Karpas-422 (cell line): ENCODE measurements at regions not wholly inside any gene's neighbourhood (a gene's known extent, or its start where the extent isn't known, plus 50 kb on each side); places are given as distances from the start of the nearest gene placed in this dataset.
"Not testable (repeated sequence)": the region's sequence is repeated elsewhere in the genome, so short reads cannot be mapped to it uniquely, and the experiment has no call there.

ENCODE experiments used
- DNase-seq: peaks from one replicate; pipeline ENCODE4 v3.0.0-alpha.2; 2015
- H2AFZ ChIP-seq: fragments of 200-600 bp; sonication (generic); 2 replicates; pipeline ENCODE4 v1.6.1; 2014; ENCODE audit warnings: antibody characterized with exemption, low read length, mixed read lengths
- H3K27ac ChIP-seq: fragments of 200-600 bp; sonication (generic); 2 replicates; pipeline ENCODE4 v1.5.1; 2014; ENCODE audit warnings: mild to moderate bottlenecking, low read length, moderate library complexity
- H3K27me3 ChIP-seq: fragments of 200-600 bp; sonication (generic); 2 replicates; pipeline ENCODE4 v1.6.1; 2014; ENCODE audit warnings: low read length, mixed read lengths
- H3K36me3 ChIP-seq: fragments of 200-600 bp; sonication (generic); 2 replicates; pipeline ENCODE4 v1.6.1; 2014; ENCODE audit warnings: low read length, mixed read lengths; ENCODE audit not compliant: insufficient read depth
- H3K4me1 ChIP-seq: fragments of 200-600 bp; sonication (generic); 2 replicates; pipeline ENCODE4 v1.6.1; 2014; ENCODE audit warnings: mild to moderate bottlenecking, low read length, mixed read lengths
- H3K4me2 ChIP-seq: fragments of 200-600 bp; sonication (generic); 2 replicates; pipeline ENCODE4 v1.6.1; 2014; ENCODE audit warnings: low read length, low read depth, mild to moderate bottlenecking; ENCODE audit not compliant: poor library complexity, severe bottlenecking
- H3K4me3 ChIP-seq: fragments of 200-600 bp; sonication (generic); 2 replicates; pipeline ENCODE4 v1.5.1; 2014; ENCODE audit warnings: mild to moderate bottlenecking, antibody characterized with exemption, low read length, mixed read lengths
- H3K79me2 ChIP-seq: fragments of 200-600 bp; sonication (generic); 2 replicates; pipeline ENCODE4 v1.6.1; 2014; ENCODE audit warnings: mild to moderate bottlenecking, low read length, mixed read lengths
- H3K9ac ChIP-seq: fragments of 200-600 bp; sonication (generic); 2 replicates; pipeline ENCODE4 v1.6.0; 2014; ENCODE audit warnings: low read length
- H3K9me2 ChIP-seq: fragments of 200-600 bp; sonication (generic), shearing (Covaris generic); replicated peaks from 2 replicates; pipeline ENCODE4 v1.6.0; 2014; ENCODE audit warnings: mild to moderate bottlenecking, low read length, moderate library complexity; ENCODE audit not compliant: insufficient read depth
- H3K9me3 ChIP-seq: fragments of 300-700, 200-600 bp; sonication (generic); 2 replicates; pipeline ENCODE4 v1.6.1; 2014; ENCODE audit warnings: low read length, mixed read lengths
- H4K20me1 ChIP-seq: fragments of 200-600 bp; sonication (generic); 2 replicates; pipeline ENCODE4 v1.6.1; 2014; ENCODE audit warnings: mild to moderate bottlenecking, antibody characterized with exemption, low read length, low read depth; ENCODE audit not compliant: insufficient read depth

DNA sequence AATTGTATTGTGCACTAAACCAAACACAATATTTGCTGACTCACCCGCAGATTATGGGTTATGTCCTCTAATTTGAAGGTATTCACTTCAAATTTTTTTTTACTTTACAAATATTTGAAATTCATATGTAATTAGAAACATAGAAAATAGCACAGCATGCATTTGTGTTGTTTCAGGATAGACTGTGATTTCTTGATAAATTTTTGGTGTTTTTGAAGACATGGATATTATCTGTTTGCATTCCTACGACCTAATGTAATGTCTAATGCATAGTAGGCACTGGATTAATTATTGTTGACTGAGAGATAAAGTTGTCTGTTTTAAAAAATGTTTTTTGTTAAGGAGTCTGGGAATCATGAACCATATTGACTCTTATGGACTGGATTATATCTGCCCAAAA is 850.2 kb downstream of the BRINP3 start:
- Histone ChIP-seq H4K20me1 (no peaks in the 10 kb centered on the region), H3K27me3 (no peaks in the 10 kb centered on the region), H2AFZ (no peak overlapping the region), H3K4me1 (no peaks in the 10 kb centered on the region), H3K9me2 (no peaks in the 10 kb centered on the region), H3K27ac (no peak overlapping the region), H3K36me3 (no peaks in the 10 kb centered on the region), H3K4me3 (no peak overlapping the region), H3K4me2 (no peak overlapping the region), H3K9ac (no peak overlapping the region), H3K79me2 (no peaks in the 10 kb centered on the region), H3K9me3 (peaks cover 16% of the 10 kb centered on the region)
- no peak for DNase-seq

DNA sequence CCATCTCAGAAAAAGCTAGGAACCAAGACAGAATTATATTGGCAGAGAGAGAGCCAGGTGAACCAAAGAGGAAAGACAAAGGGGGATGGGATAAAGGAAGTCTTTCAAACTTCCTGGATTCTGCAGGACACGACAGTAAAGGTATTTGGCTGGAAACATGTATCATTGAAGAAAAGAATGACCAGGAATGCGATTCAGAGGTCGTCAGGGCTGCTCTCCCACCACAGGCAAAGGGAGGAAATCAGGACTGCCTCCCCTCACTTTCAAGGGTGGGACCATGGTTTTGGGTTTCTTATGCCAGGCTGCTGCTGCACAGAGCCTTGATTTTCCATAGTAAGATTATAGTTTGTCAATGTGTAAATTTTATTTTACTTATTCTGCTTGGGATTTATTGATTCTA is 848.8 kb downstream of the BRINP3 start:
- H2AFZ ChIP-seq: no peak overlapping the region
- peaks cover 18% of the 10 kb centered on the region for H3K9me3 ChIP-seq

DNA sequence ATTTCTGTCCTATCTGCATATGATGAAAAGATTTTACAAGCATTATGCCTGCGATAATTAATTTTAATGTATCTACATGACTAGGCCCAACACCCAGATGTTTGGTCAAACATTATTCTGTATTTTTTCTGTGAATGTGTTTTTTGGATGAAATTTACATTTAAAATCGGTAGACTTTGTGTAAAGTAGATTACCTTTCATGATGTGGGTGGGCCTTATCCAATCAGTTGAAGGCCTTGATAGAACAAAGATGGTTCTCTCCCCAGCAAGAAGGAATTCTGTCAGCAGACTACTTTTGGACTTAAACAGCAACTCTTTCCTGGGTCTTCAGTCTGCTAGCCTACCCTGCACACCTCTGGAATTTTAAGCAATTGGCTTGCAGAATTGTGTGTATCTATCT is 844.0 kb downstream of the BRINP3 start:
- no peak overlapping the region for H3K4me3 ChIP-seq
- no peaks in the 10 kb centered on the region for H3K4me1 ChIP-seq
- no peaks in the 10 kb centered on the region for H3K9me2 ChIP-seq
- no peaks in the 10 kb centered on the region for H4K20me1 ChIP-seq
- no peak overlapping the region for H2AFZ ChIP-seq
- no peak overlapping the region for H3K27ac ChIP-seq
- no peaks in the 10 kb centered on the region for H3K79me2 ChIP-seq
- no peak overlapping the region for H3K4me2 ChIP-seq
- H3K9ac ChIP-seq: no peak overlapping the region
- DNase-seq: no peak
- H3K36me3 ChIP-seq: no peaks in the 10 kb centered on the region
- H3K27me3 ChIP-seq: no peaks in the 10 kb centered on the region
- H3K9me3 ChIP-seq: peaks cover 28% of the 10 kb centered on the region

More for the DNA sequence above, 848.8 kb downstream of the BRINP3 start:
- no peaks in the 10 kb centered on the region for H4K20me1 ChIP-seq
- no peak for DNase-seq
- H3K4me1 ChIP-seq: no peaks in the 10 kb centered on the region
- H3K27me3 ChIP-seq: no peaks in the 10 kb centered on the region
- no peaks in the 10 kb centered on the region for H3K9me2 ChIP-seq
- H3K4me3 ChIP-seq: no peak overlapping the region
- H3K79me2 ChIP-seq: no peaks in the 10 kb centered on the region
- no peak overlapping the region for H3K27ac ChIP-seq
- H3K36me3 ChIP-seq: no peaks in the 10 kb centered on the region
- no peak overlapping the region for H3K4me2 ChIP-seq
- H3K9ac ChIP-seq: no peak overlapping the region

DNA sequence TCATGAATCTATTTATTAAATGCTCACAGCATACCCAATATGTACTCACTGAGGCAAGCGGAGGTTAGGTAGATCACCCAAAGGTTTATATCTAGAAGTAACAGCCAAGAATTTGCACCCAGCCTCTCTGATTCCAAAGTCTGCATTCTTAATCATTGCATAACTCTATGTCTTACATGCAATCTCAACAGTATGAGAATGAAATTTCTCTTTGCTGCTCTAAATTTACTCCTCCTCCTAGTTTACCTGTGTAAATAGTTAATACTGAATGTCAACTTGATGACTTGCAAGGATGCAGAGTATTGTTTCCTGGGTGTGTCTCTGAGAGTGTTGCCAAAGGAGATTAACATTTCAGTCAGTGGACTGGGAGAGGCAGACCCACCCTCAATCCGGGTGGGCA is 840.6 kb downstream of the BRINP3 start:
- Histone ChIP-seq H3K9me3 (peaks cover 17% of the 10 kb centered on the region; the same call in 1 of the 2 replicates), H3K4me3 (no peak overlapping the region), H3K9ac (no peak overlapping the region), H3K36me3 (no peaks in the 10 kb centered on the region), H3K79me2 (no peaks in the 10 kb centered on the region), H3K9me2 (no peaks in the 10 kb centered on the region), H3K4me2 (no peak overlapping the region), H3K27me3 (no peaks in the 10 kb centered on the region), H3K4me1 (no peaks in the 10 kb centered on the region), H3K27ac (no peak overlapping the region), H2AFZ (no peak overlapping the region), H4K20me1 (no peaks in the 10 kb centered on the region)
- no peak for DNase-seq

DNA sequence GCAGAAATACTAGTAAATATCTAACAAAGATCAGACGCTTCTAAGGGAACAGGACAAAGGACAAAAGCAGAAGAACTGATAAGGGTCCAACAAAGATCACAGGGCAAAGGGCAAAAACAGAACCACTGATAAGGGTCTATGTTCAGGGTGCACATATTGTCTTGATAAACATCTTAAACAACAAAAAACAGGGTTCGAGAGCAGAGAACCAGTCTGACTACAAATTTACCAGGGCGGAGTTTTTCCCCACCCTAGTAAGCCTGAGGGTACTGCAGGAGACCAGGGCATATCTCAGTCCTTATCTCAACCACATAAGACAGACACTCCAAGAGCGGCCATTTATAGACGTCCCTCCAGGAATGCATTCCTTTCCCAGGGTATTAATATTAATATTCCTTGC is 833.5 kb downstream of the BRINP3 start:
- H4K20me1 ChIP-seq, H3K4me1 ChIP-seq, DNase-seq, H3K9me2 ChIP-seq, H3K27ac ChIP-seq, H3K27me3 ChIP-seq, H3K4me3 ChIP-seq, H3K79me2 ChIP-seq, H3K9ac ChIP-seq, H2AFZ ChIP-seq, H3K4me2 ChIP-seq, H3K36me3 ChIP-seq, H3K9me3 ChIP-seq: not testable (repeated sequence)

DNA sequence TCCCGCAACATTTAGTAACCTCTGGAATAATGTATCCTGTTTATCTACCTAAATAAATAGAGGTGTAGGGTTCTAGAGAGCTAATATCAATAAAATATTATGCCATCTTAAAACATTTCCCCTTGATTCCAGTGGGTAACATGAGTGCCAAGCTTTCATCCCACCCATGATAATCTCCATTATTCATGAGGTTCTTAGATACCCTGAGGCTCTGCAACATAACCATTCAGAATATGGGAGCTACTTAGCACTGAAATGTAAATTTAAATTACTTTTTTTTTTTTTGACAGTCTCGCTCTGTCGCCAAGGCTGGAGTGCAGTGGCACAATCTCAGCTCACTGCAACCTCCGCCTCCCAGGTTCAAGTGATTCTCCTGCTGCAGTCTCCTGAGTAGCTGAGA is 832.7 kb downstream of the BRINP3 start:
- no peak for DNase-seq
- Histone ChIP-seq H3K36me3 (no peaks in the 10 kb centered on the region), H3K9me3 (peaks cover 7% of the 10 kb centered on the region), H2AFZ (no peak overlapping the region), H3K9me2 (no peaks in the 10 kb centered on the region), H4K20me1 (no peaks in the 10 kb centered on the region), H3K9ac (no peak overlapping the region), H3K27me3 (no peaks in the 10 kb centered on the region), H3K4me2 (no peak overlapping the region), H3K27ac (no peak overlapping the region), H3K79me2 (no peaks in the 10 kb centered on the region), H3K4me1 (no peaks in the 10 kb centered on the region), H3K4me3 (no peak overlapping the region)

DNA sequence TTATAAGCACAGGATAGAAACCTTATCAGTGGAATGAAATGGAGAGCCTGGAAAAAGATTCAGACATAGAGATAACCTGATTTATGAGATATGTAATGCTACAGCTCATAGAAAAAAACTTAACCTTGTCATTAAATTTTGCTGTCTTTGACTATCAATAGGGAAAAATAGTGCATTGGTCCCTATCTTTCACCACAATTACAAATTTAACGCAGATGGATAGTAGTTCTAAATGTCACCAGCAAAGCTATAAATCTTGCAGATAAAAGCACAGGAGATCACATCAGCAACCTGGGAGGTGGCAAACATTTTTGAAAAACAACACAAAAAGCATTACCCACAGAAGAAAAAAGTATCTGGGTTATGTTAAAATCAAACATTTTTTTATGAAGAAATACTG is 831.6 kb downstream of the BRINP3 start:
- Histone ChIP-seq H3K36me3 (no peaks in the 10 kb centered on the region), H3K9me3 (peaks cover 7% of the 10 kb centered on the region), H3K4me3 (no peak overlapping the region), H2AFZ (no peak overlapping the region), H3K9me2 (no peaks in the 10 kb centered on the region), H3K27me3 (no peaks in the 10 kb centered on the region), H3K79me2 (no peaks in the 10 kb centered on the region), H3K4me1 (no peaks in the 10 kb centered on the region), H3K9ac (no peak overlapping the region), H3K27ac (no peak overlapping the region), H3K4me2 (no peak overlapping the region), H4K20me1 (no peaks in the 10 kb centered on the region)
- DNase-seq: no peak

DNA sequence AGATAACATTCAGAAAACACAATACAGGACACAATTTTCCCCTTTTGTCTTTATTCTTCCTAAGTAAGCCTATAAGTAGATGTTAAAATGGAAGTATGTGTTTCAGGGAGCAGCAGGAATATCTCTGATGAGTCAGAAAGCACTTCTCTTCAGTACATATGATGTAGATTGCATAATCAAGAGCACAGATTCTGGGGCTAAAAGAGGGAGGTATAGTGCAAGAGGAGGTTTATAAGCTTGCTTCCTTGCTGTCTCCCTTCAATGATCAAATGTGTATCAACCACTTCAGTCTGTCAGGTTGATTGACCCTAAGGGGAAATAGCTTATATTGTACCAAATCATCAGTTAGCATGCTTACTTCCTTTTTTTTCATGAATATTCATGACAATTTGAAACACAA is 822.8 kb downstream of the BRINP3 start:
- H3K36me3 ChIP-seq: no peaks in the 10 kb centered on the region
- H3K4me1 ChIP-seq: no peaks in the 10 kb centered on the region
- no peak overlapping the region for H2AFZ ChIP-seq
- H3K4me3 ChIP-seq: no peak overlapping the region
- H3K9me3 ChIP-seq: peaks cover 13% of the 10 kb centered on the region; the same call in 1 of the 2 replicates
- H4K20me1 ChIP-seq: no peaks in the 10 kb centered on the region
- no peak for DNase-seq
- H3K9me2 ChIP-seq: no peaks in the 10 kb centered on the region; the same call in 1 of the 2 replicates
- no peaks in the 10 kb centered on the region for H3K79me2 ChIP-seq
- H3K4me2 ChIP-seq: no peak overlapping the region
- no peak overlapping the region for H3K9ac ChIP-seq
- no peaks in the 10 kb centered on the region for H3K27me3 ChIP-seq
- H3K27ac ChIP-seq: no peak overlapping the region
